ENCODE measurements at regions not wholly inside any gene's neighbourhood (a gene's known extent, or its start where the extent isn't known, plus 50 kb on each side); places are given as distances from the start of the nearest gene placed in this dataset.

GRCh38 chr3:61340931-61341461, 89.7 kb upstream of the FHIT start:
- TF ChIP-seq EZH2 (IDR thresholded peaks at IDR 0.05; ENCODE audit: low read depth, unreplicated experiment), result no peak
- TF ChIP-seq, protein P1, sequence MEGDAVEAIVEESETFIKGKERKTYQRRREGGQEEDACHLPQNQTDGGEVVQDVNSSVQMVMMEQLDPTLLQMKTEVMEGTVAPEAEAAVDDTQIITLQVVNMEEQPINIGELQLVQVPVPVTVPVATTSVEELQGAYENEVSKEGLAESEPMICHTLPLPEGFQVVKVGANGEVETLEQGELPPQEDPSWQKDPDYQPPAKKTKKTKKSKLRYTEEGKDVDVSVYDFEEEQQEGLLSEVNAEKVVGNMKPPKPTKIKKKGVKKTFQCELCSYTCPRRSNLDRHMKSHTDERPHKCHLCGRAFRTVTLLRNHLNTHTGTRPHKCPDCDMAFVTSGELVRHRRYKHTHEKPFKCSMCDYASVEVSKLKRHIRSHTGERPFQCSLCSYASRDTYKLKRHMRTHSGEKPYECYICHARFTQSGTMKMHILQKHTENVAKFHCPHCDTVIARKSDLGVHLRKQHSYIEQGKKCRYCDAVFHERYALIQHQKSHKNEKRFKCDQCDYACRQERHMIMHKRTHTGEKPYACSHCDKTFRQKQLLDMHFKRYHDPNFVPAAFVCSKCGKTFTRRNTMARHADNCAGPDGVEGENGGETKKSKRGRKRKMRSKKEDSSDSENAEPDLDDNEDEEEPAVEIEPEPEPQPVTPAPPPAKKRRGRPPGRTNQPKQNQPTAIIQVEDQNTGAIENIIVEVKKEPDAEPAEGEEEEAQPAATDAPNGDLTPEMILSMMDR (conservative IDR thresholded peaks at IDR 0.05; ENCODE audit: low read depth in 2 of 2), result no peak
- TF ChIP-seq ETS1 (IDR thresholded peaks at IDR 0.05), result no peak
- no peak for TF ChIP-seq CREB1 (CRISPR knock-in tag; IDR thresholded peaks at IDR 0.05; ENCODE audit: low read depth)
- TF ChIP-seq POLR2AphosphoS5 (IDR thresholded peaks at IDR 0.05; ENCODE audit: low read depth), result no peak
